Stimulated activated CD8-positive, alpha-beta memory T cell treated with anti-CD3 and anti-CD28 coated beads, Interleukin-7, amount 100 ng/mL, for 48 hours (primary cell): ENCODE measurements at regions not wholly inside any gene's neighbourhood (a gene's known extent, or its start where the extent isn't known, plus 50 kb on each side); places are given as distances from the start of the nearest gene placed in this dataset.
"Not testable (repeated sequence)": the region's sequence is repeated elsewhere in the genome, so short reads cannot be mapped to it uniquely, and the experiment has no call there.

Experiments
- DNase-seq, 2 donors: peaks; one replicate each; pipeline ENCODE4 v3.0.0-alpha.2; 2020; ENCODE audit warnings: low read depth in 1 of 2; ENCODE audit errors: extremely low read depth in 1 of 2

DNA sequence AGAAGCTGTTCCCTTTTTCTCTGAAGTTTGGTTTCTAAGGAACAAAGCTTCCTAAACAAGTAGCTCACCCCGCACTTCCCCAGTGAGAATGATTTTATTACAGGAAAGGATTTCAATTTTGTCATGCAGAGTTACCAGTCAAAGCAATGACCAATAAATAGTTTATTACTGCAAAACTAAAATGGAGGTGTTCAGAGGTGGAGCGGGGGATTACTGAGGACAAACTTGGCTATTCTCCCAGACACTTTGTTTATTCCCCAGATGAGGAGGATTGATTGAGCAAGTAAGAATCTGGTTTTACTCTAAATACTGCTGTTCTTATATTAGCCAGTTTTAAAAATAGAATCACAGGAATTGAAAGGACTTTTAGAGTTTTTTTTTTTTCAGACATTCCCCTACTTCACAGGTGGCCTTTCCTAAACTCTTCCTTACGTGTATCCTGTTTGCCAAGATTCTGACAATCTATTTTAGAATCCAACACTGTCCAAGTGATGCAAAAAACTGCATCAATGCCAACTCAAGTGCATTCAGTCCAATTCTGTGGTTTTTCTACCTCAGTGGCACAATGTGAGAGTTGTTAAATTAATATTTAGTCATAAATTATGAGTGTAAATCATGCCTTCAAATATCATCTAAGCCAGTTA lies 136.1 kb downstream of the TNFSF18 start:
- DNase-seq = no peak

DNA sequence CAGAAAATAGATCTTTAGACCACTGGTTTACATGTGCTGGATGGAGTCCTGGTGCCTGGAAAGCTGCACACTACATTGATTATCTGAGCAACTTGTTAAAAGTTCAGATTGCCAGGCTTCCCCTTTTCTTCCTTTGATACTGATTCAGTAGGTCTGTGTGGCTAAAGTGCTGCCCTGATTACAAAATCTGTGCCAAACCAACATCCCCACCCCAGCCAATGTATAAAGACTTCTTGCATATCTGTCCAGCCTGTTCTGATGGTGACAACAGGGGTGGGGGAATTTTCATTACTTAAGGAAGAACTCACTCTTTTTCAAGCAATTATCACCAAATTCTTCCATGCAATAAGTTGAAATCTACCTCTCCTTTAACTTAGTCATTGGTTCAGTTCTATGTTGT lies 135.5 kb downstream of the TNFSF18 start:
- no peak for DNase-seq

DNA sequence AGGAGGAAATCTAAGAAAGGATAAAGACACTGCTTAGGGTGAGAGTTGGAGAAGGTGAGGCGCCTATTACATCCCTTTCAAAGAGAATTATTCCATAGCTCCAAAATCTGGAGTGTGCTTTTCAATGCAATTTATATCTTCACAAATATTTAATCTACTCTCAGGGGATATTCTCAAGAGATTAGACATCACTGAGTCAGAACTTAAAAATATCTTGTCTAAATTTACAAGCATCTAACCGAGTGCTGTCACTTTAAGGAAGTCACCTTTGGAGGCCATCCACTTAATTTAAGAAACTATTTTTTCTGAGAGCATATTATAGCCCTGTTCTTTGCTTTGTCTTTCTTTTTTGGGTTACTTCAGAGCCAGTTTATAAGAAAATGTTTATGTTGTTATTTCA lies 134.6 kb downstream of the TNFSF18 start:
- DNase-seq = no peak

DNA sequence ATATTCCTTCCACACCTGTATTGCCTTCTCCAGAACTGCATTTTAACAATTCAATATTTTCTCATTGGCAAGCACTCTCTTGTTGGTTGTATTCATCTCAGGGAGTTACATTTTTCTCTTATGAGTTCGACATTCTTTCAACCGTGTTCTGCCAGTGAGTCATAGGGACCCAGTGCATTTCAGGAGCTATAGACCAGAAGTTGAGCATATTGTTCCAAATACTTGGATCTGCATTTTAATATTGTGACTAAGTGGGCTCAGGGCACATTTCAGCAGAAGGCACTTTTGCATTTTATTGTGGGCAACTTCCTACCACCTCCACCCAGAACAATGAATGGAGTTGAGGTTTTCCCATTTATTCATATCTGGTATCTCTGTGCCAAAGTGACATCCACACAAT lies 132.8 kb downstream of the TNFSF18 start:
- no peak for DNase-seq

DNA sequence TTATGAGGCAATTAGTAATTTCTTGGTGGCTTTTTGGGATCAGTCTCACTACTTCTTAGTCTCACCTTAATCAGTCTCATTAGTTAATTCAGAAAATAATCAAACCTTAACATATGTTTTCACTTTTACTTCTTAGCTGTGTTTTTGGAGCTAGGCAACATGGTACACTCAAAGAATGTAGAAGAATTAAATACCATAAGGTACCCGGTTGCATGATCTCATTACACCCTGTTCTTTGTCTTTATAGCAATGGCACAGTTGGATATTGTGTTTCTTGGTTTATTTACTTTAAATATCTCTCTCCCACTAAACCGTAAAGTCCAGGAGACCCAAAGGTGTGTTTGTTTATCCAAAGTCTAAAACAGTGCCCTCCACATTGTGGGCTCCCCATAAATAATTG lies 132.3 kb downstream of the TNFSF18 start:
- no peak for DNase-seq

DNA sequence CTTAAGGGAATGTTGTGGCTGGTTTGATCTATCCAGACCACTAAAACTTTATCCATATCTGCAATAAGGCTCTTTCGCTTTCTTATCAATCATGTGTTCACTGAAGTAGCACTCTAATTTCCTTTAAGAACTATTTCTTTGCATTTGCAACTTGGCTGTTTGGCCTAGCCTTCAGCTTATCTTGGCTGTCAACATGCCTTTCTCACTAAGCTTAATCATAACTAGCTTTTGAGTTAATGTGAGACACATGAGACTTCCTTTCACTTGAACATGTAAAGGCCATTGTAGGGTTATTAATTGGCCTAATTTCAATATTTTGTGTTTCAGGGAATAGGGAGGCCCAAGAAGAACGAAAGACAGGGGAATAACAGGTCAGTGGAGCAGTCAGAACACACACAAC lies 124.7 kb downstream of the TNFSF18 start:
- DNase-seq = no peak

DNA sequence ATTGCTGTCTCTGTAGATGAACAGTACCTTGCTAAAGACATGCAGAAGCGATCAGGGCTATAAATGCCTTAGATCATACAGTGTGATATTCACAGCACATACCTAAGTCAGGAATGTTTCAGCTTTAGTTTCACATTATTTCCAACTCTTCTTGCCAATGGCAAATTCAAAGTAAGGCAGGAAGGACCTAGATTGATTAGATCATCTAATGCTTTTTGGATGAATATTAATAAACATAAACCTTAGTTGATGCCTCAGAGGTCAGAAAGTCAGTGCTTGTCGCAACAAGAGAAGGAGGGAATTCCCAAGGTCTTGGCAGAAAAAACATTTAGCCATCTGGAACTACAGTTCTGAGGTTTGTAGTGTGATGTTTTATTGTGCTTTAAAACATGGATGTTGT lies 122.3 kb downstream of the TNFSF18 start:
- no peak for DNase-seq

DNA sequence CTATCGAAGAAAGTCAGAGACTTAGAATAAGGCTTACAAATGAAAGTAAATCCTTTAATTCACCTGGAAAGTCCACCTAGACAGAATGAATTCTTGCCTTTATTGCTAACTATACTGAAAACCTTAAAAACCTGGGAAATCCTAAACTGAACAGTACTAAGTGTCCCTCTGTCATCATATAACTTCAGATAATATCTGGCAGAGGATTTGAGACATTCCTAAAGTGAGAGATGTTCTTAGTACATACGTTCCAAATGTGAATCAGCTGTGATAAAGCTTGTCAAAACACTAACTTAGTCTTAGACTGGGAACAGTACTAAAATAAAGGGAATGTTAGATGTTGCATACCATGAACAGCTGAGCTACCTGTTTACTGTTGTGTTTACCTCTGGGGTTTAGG lies 121.7 kb downstream of the TNFSF18 start:
- no peak for DNase-seq

DNA sequence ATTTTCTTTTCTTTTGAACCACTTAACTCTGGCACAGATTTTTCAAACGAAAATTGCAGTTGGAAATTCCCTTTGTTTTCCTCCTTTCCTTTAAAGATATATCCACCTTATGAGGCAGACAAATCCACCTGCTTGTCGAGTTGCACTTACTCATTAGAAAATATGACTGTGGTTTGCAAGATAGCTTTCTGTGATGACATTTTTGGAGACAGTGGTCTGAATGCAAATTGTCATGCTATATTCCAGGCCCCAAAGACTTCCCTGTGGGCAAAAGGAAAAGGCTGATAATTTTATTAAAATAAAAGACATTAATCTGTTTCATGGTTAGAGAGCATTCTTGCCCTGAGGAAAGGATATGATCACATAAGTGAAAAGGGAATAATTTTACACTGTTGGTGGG lies 120.6 kb downstream of the TNFSF18 start:
- no peak for DNase-seq

DNA sequence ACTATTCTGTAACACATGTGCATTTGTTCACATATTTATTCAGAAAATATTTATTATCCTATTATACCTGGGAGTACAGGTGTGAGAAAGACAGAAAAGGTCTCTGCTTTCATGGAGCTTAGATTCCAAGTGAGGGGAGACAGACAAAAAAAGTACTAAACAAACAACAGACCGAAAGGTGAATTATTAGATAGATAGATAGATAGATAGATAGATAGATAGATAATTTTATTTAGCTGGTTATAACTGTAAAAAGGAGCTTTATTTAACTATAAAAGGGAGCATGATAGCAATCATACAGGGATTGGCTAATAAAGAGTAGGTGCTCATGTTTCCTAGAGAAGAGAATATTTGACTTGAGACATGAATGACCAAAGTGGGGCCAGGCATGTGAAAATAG lies 119.4 kb downstream of the TNFSF18 start:
- DNase-seq = no peak

DNA sequence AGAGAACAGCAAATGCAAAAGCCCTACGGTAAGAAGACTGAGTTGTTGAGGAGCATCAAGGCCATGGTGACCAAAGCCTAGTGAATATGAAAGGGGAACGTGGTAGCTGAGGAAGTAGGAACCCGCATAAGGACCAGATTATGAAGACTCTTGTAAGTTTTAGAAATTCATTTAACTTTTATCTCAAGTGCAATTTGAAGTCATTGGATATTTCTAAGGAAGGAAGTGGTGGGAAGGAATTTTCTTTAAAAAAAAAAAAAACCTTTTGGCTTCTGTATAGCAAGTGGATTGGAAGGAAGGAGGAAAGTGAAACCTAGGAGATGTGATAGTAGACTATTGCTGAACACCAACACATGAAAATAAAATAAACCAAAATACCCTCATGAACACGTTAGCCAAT lies 119.0 kb downstream of the TNFSF18 start:
- DNase-seq = no peak

DNA sequence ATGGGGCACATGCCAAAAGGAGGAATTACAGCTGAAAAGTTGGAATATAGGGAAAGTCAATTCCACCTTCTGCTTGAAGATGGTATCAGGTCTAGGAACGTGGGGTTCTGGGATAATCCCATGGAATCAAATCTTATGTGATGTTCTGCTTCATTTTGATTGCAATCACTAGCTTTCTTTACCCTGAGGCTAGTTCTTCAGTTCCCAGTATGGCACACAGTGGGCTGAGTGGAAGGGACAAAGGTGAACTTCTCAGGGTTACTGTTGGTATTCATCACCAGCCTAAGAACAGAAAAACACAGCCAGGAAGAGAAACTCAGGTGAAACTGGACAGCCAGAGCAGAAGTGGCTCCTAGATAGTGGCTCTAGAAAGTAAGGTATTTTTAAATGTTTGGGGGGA lies 117.8 kb downstream of the TNFSF18 start:
- DNase-seq = no peak

DNA sequence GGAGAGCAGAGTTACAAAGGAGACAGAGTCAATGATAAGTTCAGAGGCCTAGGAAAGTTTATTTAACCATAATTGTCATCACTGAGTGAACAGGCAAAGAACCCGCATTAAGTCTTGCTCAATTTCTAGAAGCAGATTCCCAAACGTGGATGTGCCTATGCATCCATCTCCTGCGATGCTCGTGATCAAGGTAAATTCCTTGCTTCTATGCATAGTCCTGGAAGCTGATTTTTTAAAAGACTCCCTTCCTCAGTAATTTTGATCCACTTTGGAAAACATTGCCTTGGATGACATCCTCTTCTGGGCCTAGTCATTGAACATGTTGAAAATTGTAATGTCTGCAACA lies 116.4 kb downstream of the TNFSF18 start:
- DNase-seq = no peak

DNA sequence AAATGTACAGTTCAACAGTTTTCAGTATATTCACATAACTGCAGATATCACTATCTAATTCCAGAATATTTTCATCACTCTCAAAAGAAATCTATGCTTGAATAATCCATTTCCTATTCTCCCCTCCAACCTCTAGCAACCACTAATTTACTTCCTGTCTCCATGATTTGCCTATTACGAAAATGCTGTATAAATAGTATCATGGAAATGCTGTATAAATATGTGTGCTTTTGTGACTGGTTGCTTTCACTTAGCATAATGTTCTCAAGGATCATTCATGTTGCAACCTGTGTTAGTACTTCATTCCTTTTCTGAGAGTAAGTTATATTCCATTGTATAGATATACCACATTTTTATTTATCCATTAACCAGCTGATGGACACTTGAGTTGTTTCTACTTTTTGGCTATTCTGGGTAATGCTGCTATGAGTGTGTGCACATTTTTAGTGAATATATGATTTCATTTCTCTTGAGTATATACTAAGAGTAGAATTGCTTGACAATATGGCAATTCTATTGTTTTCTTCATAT lies 115.6 kb downstream of the TNFSF18 start:
- DNase-seq = no peak

DNA sequence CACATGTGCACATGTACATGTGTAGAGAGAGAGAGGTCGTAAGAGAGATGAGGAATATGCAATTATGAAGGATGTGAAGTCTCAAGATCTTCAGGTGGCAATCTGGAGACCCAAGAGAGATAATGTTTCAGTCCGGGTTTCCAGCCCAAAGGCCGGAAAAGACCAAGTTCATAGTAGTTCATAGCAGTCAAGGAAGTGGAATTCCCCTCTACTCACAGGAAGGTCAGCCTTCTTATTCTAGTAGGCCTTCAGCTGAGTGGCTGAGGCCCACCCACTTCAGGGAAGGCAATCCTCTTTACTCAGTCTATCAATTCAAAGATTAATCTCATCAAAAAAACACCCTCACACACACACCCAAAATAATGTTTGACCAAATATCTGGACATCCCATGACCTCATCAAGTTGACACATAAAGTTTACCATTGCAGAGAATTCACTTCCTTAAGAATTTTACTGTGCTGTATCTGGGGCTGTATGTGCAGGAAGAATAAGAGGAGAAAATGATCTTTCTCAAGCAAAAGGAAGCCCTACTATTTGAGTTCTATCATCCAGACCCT lies 114.6 kb downstream of the TNFSF18 start:
- DNase-seq = no peak

DNA sequence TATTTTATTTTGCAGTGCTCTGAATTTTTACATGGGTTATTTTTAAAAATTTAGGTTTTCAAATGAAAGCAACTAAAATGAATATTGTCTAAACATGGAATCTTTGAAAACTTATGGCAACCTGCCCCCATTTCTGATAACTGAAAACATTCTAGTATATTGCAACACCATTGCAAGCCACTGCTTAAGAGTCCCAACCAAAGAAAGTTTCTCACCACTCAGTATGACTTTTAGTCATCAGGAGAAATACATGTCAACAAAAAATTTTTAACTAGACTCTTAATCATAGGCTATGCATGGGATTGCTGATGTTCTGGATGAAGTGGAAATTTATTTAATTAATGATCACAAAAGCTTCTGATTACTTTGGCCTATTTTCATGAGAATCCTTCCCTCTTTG lies 112.1 kb downstream of the TNFSF18 start:
- no peak for DNase-seq

DNA sequence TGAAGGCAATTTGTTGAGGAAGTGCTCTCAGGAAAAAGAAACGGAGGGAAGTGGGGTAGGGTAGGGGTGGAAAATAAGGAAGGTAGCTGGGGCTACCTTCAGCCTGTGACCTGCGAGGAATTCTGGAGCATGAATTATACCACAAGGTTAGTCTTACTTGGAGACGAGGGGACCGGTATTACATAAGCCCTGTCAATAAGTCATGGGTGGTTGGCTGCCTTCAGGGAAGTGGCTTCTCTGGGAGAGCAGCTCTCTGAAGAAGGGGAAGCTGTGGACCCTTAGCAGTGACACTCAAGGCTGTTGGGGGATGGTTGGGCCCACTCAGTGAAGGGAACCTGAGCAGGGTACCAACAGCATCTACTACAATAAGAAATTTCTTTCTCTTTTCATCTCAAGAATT lies 111.3 kb downstream of the TNFSF18 start:
- no peak for DNase-seq

DNA sequence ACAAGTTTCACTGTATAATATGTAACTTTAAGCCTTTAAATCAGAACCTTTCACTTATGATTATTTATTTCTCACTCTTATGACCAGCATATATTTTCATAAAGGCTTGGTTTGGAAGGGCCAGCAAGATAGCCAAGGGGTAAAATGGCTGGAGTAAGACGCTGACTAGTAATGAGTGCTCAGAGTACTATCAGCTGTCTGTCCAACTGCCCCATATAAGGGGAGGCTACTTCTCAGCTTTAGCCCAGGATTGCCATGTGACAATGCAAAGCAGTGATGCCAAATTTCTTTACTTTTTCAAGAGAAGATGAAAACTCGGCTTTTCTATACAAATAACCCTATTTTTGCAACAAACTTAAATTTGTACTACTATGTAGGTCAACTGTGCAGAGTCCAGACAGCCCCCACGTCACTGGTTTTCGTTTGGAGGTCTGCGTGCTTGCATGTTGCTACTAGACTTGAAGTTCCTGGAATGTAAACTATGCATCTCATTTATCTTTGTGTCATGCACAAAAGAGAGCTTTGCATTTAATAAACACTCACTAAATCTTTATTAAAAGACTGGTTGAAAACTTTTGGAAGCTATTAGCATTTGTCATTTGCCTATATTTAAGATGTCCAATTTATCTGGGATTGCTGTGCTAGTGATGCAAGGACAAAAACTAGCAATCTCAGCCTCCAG lies 110.4 kb downstream of the TNFSF18 start:
- no peak for DNase-seq

DNA sequence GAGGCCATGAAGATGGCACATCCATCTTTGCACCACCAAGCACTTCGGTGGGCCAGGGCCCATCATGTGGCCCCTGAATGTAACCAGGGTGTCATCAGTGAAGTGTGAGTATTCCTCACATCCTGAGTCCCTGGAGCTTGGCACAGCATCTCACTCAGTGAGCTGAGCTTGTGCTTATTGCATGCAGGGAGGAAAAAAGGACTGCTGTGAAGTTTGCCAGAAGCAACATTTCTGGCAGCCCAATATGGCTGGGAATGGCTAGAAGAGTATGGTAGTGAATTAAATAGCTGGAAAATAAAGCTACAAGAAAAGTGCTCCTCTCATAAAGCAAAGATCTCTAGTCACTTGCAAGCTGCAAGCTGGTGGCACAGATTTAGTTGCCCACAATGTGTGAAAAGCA lies 109.3 kb downstream of the TNFSF18 start:
- no peak for DNase-seq

DNA sequence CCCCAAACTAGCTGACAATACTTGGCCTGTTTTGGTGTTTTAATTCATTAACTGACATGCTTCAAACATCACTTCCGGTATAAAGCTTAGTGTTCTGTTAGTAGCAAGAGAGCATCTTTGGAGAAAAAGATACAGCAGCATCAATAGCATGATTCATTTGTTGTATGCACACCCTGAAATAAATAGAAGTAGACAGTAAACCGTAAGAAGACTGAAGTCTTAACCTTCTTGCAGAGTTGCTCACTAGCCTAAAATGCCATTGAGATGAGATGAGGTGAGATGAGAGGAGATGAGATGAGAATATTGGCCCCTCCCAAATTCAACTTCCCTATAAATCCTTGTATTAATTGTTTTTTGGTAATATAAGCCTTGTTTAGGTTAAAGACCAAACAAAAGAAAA lies 108.8 kb downstream of the TNFSF18 start:
- DNase-seq = no peak

DNA sequence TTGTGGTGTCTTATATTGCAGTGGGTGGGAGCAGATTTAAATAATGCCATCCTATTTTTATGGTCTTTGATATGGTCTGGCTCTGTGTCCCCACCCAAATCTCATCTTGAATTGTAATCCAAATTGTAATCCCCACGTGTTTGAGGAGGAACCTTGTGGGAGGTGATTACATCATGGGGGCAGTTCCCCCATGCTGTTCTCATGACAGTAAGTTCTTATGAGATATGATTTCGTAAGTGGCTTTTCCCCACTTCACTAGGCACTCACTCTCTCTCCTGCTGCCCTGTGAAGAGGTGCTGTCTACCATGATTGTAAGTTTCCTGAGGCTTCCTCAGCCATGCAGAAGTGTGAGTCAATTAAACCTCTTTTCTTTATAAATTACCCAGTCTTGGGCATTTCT lies 107.6 kb downstream of the TNFSF18 start:
- DNase-seq = not testable (repeated sequence)

DNA sequence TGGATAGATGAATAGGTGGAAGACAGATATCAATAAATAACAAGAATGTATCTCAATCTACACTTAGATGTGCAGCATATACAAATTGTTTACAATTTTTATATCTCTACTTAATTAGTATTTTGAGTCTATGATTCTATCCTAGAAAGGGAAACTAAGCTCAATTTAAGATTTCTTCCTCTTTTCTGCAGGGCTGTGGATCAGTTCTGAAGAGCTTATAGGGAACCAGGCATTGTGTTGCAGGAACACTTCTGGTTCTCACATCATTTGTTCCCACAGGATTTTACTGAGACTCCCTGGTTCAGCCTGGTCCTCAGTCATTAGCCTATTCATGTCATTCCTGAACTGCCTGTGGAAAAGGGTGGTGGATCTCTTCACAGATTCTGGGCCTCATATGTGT lies 105.8 kb downstream of the TNFSF18 start:
- DNase-seq = no peak
